ENCODE measurements at regions not wholly inside any gene's neighbourhood (a gene's known extent, or its start where the extent isn't known, plus 50 kb on each side); places are given as distances from the start of the nearest gene placed in this dataset.
A peak's percentile ranks its signal among the peaks of the same experiment; 100 is the strongest.

- ChIA-PET POLR2A (interaction anchor here (0.9 to 6.0 kb wide), 13 partner anchors 8 to 377 kb away, joined by 3 to 104 read pairs (median 10); no protein-coding TSS in a partner anchor), CTCF (ENCODE audit: low intra/inter-chr PET ratio, low total read pairs) (no interaction called here)
- no peaks in the 10 kb centered on the region for H3K9me3 ChIP-seq (ENCODE audit: low read length)
- no peak overlapping the region for H3K4me3 ChIP-seq (replicated peaks in 1 of 3; ENCODE audit: insufficient read depth in 1 of 3, low read depth in 2 of 3, low read length in 3 of 3)
- H3K4me2 ChIP-seq (ENCODE audit: low read depth, low read length), result peak overlapping the region; percentile 29
- DNase-seq (ENCODE audit: low spot score), result no peak
- no peaks in the 10 kb centered on the region for H4K20me1 ChIP-seq (ENCODE audit: insufficient read depth, low read length)
- ATAC-seq, result no peak
- in situ Hi-C loops (cut with HindIII; ENCODE audit: extremely low pct_ligation_motif_present, low pct_unique_long_range_greater_than_20kb) (no loop called here), intact Hi-C loops (cut with micrococcal nuclease; ENCODE audit: unreplicated experiment) (no loop called here)
- H3K27ac ChIP-seq (ENCODE audit: extremely low read length, insufficient read depth, low read length), result peak overlapping the region; percentile 95
- no TSS peak for BruUV-seq (replicated peaks)
- 91% methylated on average over 15 of the region's 15 CpGs for WGBS (ENCODE audit: low lambda C conversion rate)
- no peak overlapping the region for H2AFZ ChIP-seq (ENCODE audit: low read length)
- H3K4me1 ChIP-seq (ENCODE audit: insufficient read depth, low read length), result peaks cover 78% of the 10 kb centered on the region
- H3K79me2 ChIP-seq (ENCODE audit: insufficient read depth, low read length), result no peaks in the 10 kb centered on the region
- no peak for FAIRE-seq
- 0 out of 2 replicates have a peak overlapping the region, but pooled peaks have one; percentile 4 for H3K9ac ChIP-seq (ENCODE audit: insufficient read depth, low read depth, low read length)
- no peaks in the 10 kb centered on the region for H3K36me3 ChIP-seq (replicated peaks in 1 of 2; ENCODE audit: control insufficient read depth in 1 of 2, insufficient read depth in 2 of 2, low read length in 2 of 2)
- no peaks in the 10 kb centered on the region for H3K27me3 ChIP-seq (ENCODE audit: control insufficient read depth in 1 of 2, insufficient read depth in 2 of 2, low read length in 2 of 2)
- no peak for TF ChIP-seq CBX2 (IDR thresholded peaks at IDR 0.05; ENCODE audit: low read depth, low read length)
- no peak for TF ChIP-seq CBX2 (CRISPR knock-in tag; IDR thresholded peaks at IDR 0.05; ENCODE audit: low read depth)
- TF ChIP-seq ZNF121 (CRISPR knock-in tag; IDR thresholded peaks at IDR 0.05), result peak; percentile 89
- no peak for TF ChIP-seq ZNF230 (CRISPR knock-in tag; IDR thresholded peaks at IDR 0.05)
- no peak for TF ChIP-seq SSRP1 (CRISPR knock-in tag; IDR thresholded peaks at IDR 0.05)
- no peak for TF ChIP-seq ZNF512B (CRISPR knock-in tag; IDR thresholded peaks at IDR 0.05; ENCODE audit: borderline replicate concordance)
- TF ChIP-seq CBX5 (CRISPR knock-in tag; IDR thresholded peaks at IDR 0.05; ENCODE audit: borderline replicate concordance), result no peak
- no peak for TF ChIP-seq ZGPAT (CRISPR knock-in tag; IDR thresholded peaks at IDR 0.05)
- no peak for TF ChIP-seq PLSCR1 (CRISPR knock-in tag; IDR thresholded peaks at IDR 0.05; ENCODE audit: borderline replicate concordance)
- no peak for TF ChIP-seq TAF1 (CRISPR knock-in tag; IDR thresholded peaks at IDR 0.05)
- no peak for TF ChIP-seq ZBTB37 (CRISPR knock-in tag; IDR thresholded peaks at IDR 0.05)
- TF ChIP-seq ZNF512 (CRISPR knock-in tag; IDR thresholded peaks at IDR 0.05), result no peak
- TF ChIP-seq RFX3 (CRISPR knock-in tag; IDR thresholded peaks at IDR 0.05), result no peak
- no peak for TF ChIP-seq ZSCAN31 (CRISPR knock-in tag; IDR thresholded peaks at IDR 0.05; ENCODE audit: low read depth)
- no peak for TF ChIP-seq RFXANK (CRISPR knock-in tag; IDR thresholded peaks at IDR 0.05)
- TF ChIP-seq KLF11 (CRISPR knock-in tag; IDR thresholded peaks at IDR 0.05), result no peak
- no peak for TF ChIP-seq CCDC6 (CRISPR knock-in tag; IDR thresholded peaks at IDR 0.05)
Measured at GRCh38 chr1:234989479-234990327, 138.9 kb downstream of the TOMM20 start.
